Peyer's patch (tissue), 4 donors: ENCODE measurements at regions not wholly inside any gene's neighbourhood (a gene's known extent, or its start where the extent isn't known, plus 50 kb on each side); places are given as distances from the start of the nearest gene placed in this dataset.

Experiments used
- DNase-seq, 3 donors: peaks; one replicate each; pipeline ENCODE4 v3.0.0-alpha.2; 2017 to 2019
- H3K27ac ChIP-seq, 4 donors: fragments of 200-600 bp; sonication (generic); one replicate each; pipeline ENCODE4 v1.5.1; 2016 to 2019
- H3K27me3 ChIP-seq, 2 donors: fragments of 200-600 bp; sonication (generic); one replicate each; pipeline ENCODE4 v1.5.1; 2019
- H3K36me3 ChIP-seq, 3 donors: fragments of 200-600 bp; sonication (generic); one replicate each; pipeline ENCODE4 v1.5.1; 2016 to 2019
- H3K4me1 ChIP-seq, 4 donors: fragments of 200-600 bp; sonication (generic); one replicate each; pipeline ENCODE4 v1.5.1; 2016 to 2019
- H3K4me3 ChIP-seq, 4 donors: fragments of 200-600 bp; sonication (generic); 1 replicate in 3 of 4; 2 replicates in 1 of 4; pipeline ENCODE4 v1.5.1; 2016 to 2019; ENCODE audit warnings: mild to moderate bottlenecking in 1 of 4
- H3K9me3 ChIP-seq, 4 donors: fragments of 200-600 bp; sonication (generic); one replicate each; pipeline ENCODE4 v1.5.1; 2016 to 2019; ENCODE audit warnings: mild to moderate bottlenecking in 1 of 4
- CTCF ChIP-seq, 6 experiments: fragments of 450-650 bp in 4 of 6; fragments of 200-600 bp in 2 of 6; sonication (generic) in 1 of 6; IDR thresholded peaks; one replicate each; pipeline ENCODE4 v1.5.1; 2017 to 2019; ENCODE audit warnings: antibody characterized with exemption in 6 of 6, mild to moderate bottlenecking in 3 of 6, moderate library complexity in 1 of 6
- POLR2A ChIP-seq, 2 donors: fragments of 450-650 bp; IDR thresholded peaks; one replicate each; pipeline ENCODE4 v1.5.1; 2017; ENCODE audit warnings: antibody characterized with exemption in 2 of 2, mild to moderate bottlenecking in 2 of 2, moderate library complexity in 2 of 2

DNA sequence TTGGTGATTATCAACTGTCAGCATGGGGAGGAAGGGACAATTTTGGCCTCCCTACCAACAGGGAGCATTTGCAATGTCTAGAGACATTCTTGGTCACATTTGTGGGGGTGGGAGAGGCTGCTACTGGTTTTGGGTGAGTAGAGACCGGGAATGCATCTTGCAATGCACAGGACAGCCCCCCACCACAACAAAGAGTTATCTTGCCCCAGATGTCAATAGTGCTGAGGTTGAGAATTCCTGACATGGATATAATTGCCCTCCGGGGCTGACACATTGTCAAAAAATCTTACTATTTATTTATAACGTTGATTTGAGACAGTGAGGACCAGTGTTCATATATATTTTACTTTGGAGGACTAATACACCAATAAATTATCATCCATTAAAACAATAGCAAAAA, 316.1 kb downstream of the PSAT1 start:
- no peaks in the 10 kb centered on the region for H3K36me3 ChIP-seq
- no peaks in the 10 kb centered on the region for H3K27me3 ChIP-seq
- no peak overlapping the region for H3K4me3 ChIP-seq
- no peak overlapping the region for H3K27ac ChIP-seq
- DNase-seq: no peak
- no peaks in the 10 kb centered on the region for H3K9me3 ChIP-seq
- TF ChIP-seq POLR2A (IDR thresholded peaks at IDR 0.05) (no peak), CTCF (IDR thresholded peaks at IDR 0.05) (no peak)
- no peaks in the 10 kb centered on the region for H3K4me1 ChIP-seq

DNA sequence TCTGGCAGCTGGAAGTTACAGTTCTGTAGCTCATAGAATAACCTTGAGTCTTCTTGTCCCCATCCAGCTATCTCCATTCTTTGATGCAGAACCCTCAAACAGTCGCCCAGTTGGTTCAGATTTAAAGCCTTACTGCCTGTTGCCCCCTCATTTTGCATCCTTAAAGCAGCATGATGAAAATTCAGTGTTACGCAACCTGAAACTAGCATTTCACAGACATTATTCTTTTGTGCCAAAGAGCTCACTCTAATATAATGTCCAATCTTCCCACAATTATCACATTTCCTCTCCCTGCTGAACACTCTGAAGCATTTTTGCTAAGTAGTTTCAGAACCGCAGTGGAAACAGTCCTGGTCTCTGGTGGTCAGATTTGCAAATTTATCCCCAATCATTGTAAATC, 318.0 kb downstream of the PSAT1 start:
- Histone ChIP-seq H3K36me3 (no peaks in the 10 kb centered on the region), H3K9me3 (no peaks in the 10 kb centered on the region), H3K27ac (no peak overlapping the region), H3K27me3 (no peaks in the 10 kb centered on the region), H3K4me1 (no peaks in the 10 kb centered on the region), H3K4me3 (no peak overlapping the region)
- DNase-seq: no peak
- no peak for TF ChIP-seq POLR2A (IDR thresholded peaks at IDR 0.05)
- no peak for TF ChIP-seq CTCF (IDR thresholded peaks at IDR 0.05)

DNA sequence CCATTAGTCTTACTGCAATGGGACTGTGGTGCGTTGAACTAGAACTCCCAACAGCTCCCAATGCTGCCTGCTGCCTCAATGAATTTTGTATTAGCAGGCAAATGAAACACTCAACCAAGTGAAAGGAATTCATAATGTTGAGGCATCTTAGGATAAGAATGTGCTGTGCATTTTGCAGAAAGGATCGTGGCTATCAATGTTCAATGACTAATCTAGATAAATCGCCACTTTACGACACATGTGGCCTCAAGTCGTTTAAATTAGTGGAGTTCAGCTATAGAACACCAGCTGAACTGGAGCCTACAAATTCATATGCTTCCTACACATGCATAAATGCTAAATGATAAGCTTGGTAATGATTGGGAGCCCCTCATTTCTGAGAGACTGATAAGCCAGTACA, 318.4 kb downstream of the PSAT1 start:
- H3K9me3 ChIP-seq: no peaks in the 10 kb centered on the region
- no peak for DNase-seq
- H3K27ac ChIP-seq: no peak overlapping the region
- no peaks in the 10 kb centered on the region for H3K27me3 ChIP-seq
- no peaks in the 10 kb centered on the region for H3K4me1 ChIP-seq
- no peak overlapping the region for H3K4me3 ChIP-seq
- H3K36me3 ChIP-seq: no peaks in the 10 kb centered on the region
- TF ChIP-seq CTCF (IDR thresholded peaks at IDR 0.05) (no peak), POLR2A (IDR thresholded peaks at IDR 0.05) (no peak)

DNA sequence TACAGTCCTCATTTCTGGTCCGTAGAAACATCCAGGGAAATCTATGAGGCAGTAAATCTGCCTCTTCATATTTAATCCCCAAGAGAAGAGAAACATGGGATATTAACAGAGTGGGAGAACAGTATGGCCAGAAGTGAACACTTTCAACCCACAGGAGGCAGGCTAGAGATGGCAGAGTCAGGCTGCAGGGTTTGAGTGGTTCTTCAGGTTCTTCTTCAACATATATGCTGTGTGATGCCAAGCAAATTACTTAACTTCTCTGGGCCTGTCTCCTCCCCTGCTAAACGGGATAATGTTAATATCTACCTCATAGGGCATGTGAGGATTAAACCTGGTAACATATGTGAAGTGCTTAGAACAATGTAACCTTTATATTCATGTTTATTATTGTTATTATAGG, 321.8 kb downstream of the PSAT1 start:
- Histone ChIP-seq H3K4me3 (no peak overlapping the region), H3K9me3 (no peaks in the 10 kb centered on the region), H3K36me3 (no peaks in the 10 kb centered on the region), H3K27ac (no peak overlapping the region), H3K4me1 (no peaks in the 10 kb centered on the region), H3K27me3 (no peaks in the 10 kb centered on the region)
- no peak for DNase-seq
- TF ChIP-seq POLR2A (IDR thresholded peaks at IDR 0.05): no peak
- TF ChIP-seq CTCF (IDR thresholded peaks at IDR 0.05): no peak

GRCh38 chr9:78620303-78620702, 323.4 kb downstream of the PSAT1 start:
- Histone ChIP-seq H3K36me3 (no peaks in the 10 kb centered on the region), H3K27me3 (no peaks in the 10 kb centered on the region), H3K27ac (no peak overlapping the region), H3K4me3 (no peak overlapping the region), H3K4me1 (no peaks in the 10 kb centered on the region), H3K9me3 (no peaks in the 10 kb centered on the region)
- no peak for TF ChIP-seq CTCF (IDR thresholded peaks at IDR 0.05)
- TF ChIP-seq POLR2A (IDR thresholded peaks at IDR 0.05): no peak
- DNase-seq: no peak

GRCh38 chr9:78620764-78621163, 323.8 kb downstream of the PSAT1 start:
- TF ChIP-seq POLR2A (IDR thresholded peaks at IDR 0.05): no peak
- Histone ChIP-seq H3K27me3 (no peaks in the 10 kb centered on the region), H3K4me1 (no peaks in the 10 kb centered on the region), H3K36me3 (no peaks in the 10 kb centered on the region), H3K9me3 (no peaks in the 10 kb centered on the region), H3K27ac (no peak overlapping the region), H3K4me3 (no peak overlapping the region)
- no peak for DNase-seq
